HepG2 (cell line): ENCODE measurements at regions not wholly inside any gene's neighbourhood (a gene's known extent, or its start where the extent isn't known, plus 50 kb on each side); places are given as distances from the start of the nearest gene placed in this dataset.

Experiments
- CTCF ChIP-seq: sonication (generic); formaldehyde crosslinking; IDR thresholded peaks from 2 replicates; pipeline ENCODE4 v1.5.0; 2020; ENCODE audit warnings: mild to moderate bottlenecking, missing genetic modification reagents, moderate library complexity
- GFI1 ChIP-seq: sonication (generic); formaldehyde crosslinking; IDR thresholded peaks from 2 replicates; pipeline ENCODE4 v1.5.0; 2020; ENCODE audit warnings: missing genetic modification reagents, mild to moderate bottlenecking, borderline replicate concordance
- GTF2F1 ChIP-seq: fragments of 150-350 bp; IDR thresholded peaks from 2 replicates; pipeline ENCODE4 v1.6.1; 2014; ENCODE audit warnings: low read length
- JUND ChIP-seq: sonication (generic); formaldehyde crosslinking; IDR thresholded peaks from 2 replicates; pipeline ENCODE4 v1.8.0; 2022; ENCODE audit warnings: mild to moderate bottlenecking, missing genetic modification reagents
- MIER3 ChIP-seq: IDR thresholded peaks from 2 replicates; pipeline ENCODE4 v1.6.1; 2016; ENCODE audit warnings: missing compliant biosample characterization, borderline replicate concordance
- MTF1 ChIP-seq: sonication (generic); formaldehyde crosslinking; IDR thresholded peaks from 2 replicates; pipeline ENCODE4 v1.5.0; 2020; ENCODE audit warnings: missing genetic modification reagents
- NR0B2 ChIP-seq: sonication (generic); formaldehyde crosslinking; IDR thresholded peaks from 2 replicates; pipeline ENCODE4 v1.4.0; 2020; ENCODE audit warnings: mild to moderate bottlenecking, missing genetic modification reagents
- POLR2A ChIP-seq, 2 experiments: IDR thresholded peaks; 2 replicates each; pipeline ENCODE4 v1.6.1; 2011; ENCODE audit warnings: low read depth in 2 of 2, low read length in 2 of 2, mild to moderate bottlenecking in 1 of 2, moderate library complexity in 1 of 2; ENCODE audit not compliant: insufficient read depth in 1 of 2
- ZNF431 ChIP-seq: sonication (generic); formaldehyde crosslinking; IDR thresholded peaks from 2 replicates; pipeline ENCODE4 v1.9.0; 2022; ENCODE audit warnings: missing genetic modification reagents, low read depth, mild to moderate bottlenecking, borderline replicate concordance

- TF ChIP-seq MTF1 (CRISPR knock-in tag) = no peak
- no peak for TF ChIP-seq NR0B2 (CRISPR knock-in tag)
- TF ChIP-seq GTF2F1 = no peak
- no peak for TF ChIP-seq POLR2A (IDR thresholded peaks at IDR 0.05; ENCODE audit: insufficient read depth in 1 of 2, low read depth in 2 of 2, low read length in 2 of 2)
- TF ChIP-seq MIER3 (CRISPR knock-in tag) = no peak
- TF ChIP-seq ZNF431 (CRISPR knock-in tag) = no peak
- TF ChIP-seq GFI1 (CRISPR knock-in tag) = no peak
- TF ChIP-seq CTCF (CRISPR knock-in tag) = no peak
- TF ChIP-seq JUND (CRISPR knock-in tag) = no peak
Observed at GRCh38 chr2:211258646-211259335, 702.4 kb downstream of the CPS1 start.
